Transverse colon (tissue), 3 donors: ENCODE measurements at regions not wholly inside any gene's neighbourhood (a gene's known extent, or its start where the extent isn't known, plus 50 kb on each side); places are given as distances from the start of the nearest gene placed in this dataset.

Experiments used
- POLR2A ChIP-seq: fragments of 450-650 bp; IDR thresholded peaks from one replicate; pipeline ENCODE4 v1.6.1; 2016; ENCODE audit warnings: antibody characterized with exemption, mild to moderate bottlenecking, moderate library complexity
- TF ChIP-seq, protein P1 (sequence below), 5 experiments: fragments of 200-600 bp in 3 of 5; fragments of 450-650 bp in 2 of 5; sonication (generic) in 3 of 5; IDR thresholded peaks; 1 replicate in 2 of 5; 2 replicates in 3 of 5; pipeline ENCODE4 v1.5.1; 2016 to 2017; ENCODE audit warnings: antibody characterized with exemption in 5 of 5, inconsistent platforms in 3 of 5, mild to moderate bottlenecking in 2 of 5, moderate library complexity in 1 of 5

GRCh38 chr10:94084344-94084743 lies 90.6 kb downstream of the PLCE1 start:
- no peak for TF ChIP-seq POLR2A
- TF ChIP-seq, protein P1, sequence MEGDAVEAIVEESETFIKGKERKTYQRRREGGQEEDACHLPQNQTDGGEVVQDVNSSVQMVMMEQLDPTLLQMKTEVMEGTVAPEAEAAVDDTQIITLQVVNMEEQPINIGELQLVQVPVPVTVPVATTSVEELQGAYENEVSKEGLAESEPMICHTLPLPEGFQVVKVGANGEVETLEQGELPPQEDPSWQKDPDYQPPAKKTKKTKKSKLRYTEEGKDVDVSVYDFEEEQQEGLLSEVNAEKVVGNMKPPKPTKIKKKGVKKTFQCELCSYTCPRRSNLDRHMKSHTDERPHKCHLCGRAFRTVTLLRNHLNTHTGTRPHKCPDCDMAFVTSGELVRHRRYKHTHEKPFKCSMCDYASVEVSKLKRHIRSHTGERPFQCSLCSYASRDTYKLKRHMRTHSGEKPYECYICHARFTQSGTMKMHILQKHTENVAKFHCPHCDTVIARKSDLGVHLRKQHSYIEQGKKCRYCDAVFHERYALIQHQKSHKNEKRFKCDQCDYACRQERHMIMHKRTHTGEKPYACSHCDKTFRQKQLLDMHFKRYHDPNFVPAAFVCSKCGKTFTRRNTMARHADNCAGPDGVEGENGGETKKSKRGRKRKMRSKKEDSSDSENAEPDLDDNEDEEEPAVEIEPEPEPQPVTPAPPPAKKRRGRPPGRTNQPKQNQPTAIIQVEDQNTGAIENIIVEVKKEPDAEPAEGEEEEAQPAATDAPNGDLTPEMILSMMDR (IDR thresholded peaks at IDR 0.05): no peak
